ENCODE measurements at regions not wholly inside any gene's neighbourhood (a gene's known extent, or its start where the extent isn't known, plus 50 kb on each side); places are given as distances from the start of the nearest gene placed in this dataset.

GRCh38 chr12:4822572-4822971, 87.1 kb upstream of the KCNA1 start:
- Histone ChIP-seq H3K9me1 (replicated peaks; ENCODE audit: control insufficient read depth, extremely low read depth, insufficient read depth, low read length) (no peaks in the 10 kb centered on the region), H2AFZ (ENCODE audit: low read depth, low read length) (no peak overlapping the region), H3K4me3 (replicated peaks in 1 of 3; ENCODE audit: insufficient read depth in 1 of 3, low read depth in 1 of 3, low read length in 3 of 3) (no peak overlapping the region), H3K27ac (ENCODE audit: insufficient read depth, low read depth, low read length) (no peak overlapping the region), H3K79me2 (ENCODE audit: control insufficient read depth, insufficient read depth, low read length) (no peaks in the 10 kb centered on the region), H3K9ac (replicated peaks; ENCODE audit: extremely low read depth, insufficient read depth, low read length) (no peak overlapping the region), H4K20me1 (replicated peaks; ENCODE audit: control insufficient read depth, extremely low read depth, insufficient read depth, low read length) (no peaks in the 10 kb centered on the region), H3K4me1 (ENCODE audit: control insufficient read depth, extremely low read depth, insufficient read depth, low read length) (peaks cover 23% of the 10 kb centered on the region), H3K36me3 (ENCODE audit: control insufficient read depth in 2 of 2, extremely low read depth in 1 of 2, insufficient read depth in 2 of 2, low read length in 2 of 2) (no peaks in the 10 kb centered on the region), H3K27me3 (ENCODE audit: control insufficient read depth in 2 of 2, insufficient read depth in 2 of 2, low read length in 2 of 2) (no peaks in the 10 kb centered on the region), H3K4me2 (ENCODE audit: insufficient read depth, low read length) (no peak overlapping the region), H3K9me3 (replicated peaks; ENCODE audit: control insufficient read depth, insufficient read depth, low read length) (no peaks in the 10 kb centered on the region)
- ChIA-PET POLR2A (no interaction called here), CTCF (no interaction called here)
- BruUV-seq (replicated peaks): no TSS peak
- dilution Hi-C loops (cut with MboI; ENCODE audit: extremely low pct_ligation_motif_present, low sequenced_read_pairs): no loop called here
- no peak for DNase-seq (ENCODE audit: low read depth, low spot score)
- FAIRE-seq: no peak
- TF ChIP-seq MYC (IDR thresholded peaks at IDR 0.05; ENCODE audit: low read depth, low read length): no peak
- TF ChIP-seq POLR2AphosphoS5 (IDR thresholded peaks at IDR 0.05; ENCODE audit: insufficient read depth, low read depth, low read length): no peak
- TF ChIP-seq EZH2 (IDR thresholded peaks at IDR 0.05; ENCODE audit: borderline replicate concordance, low read depth, low read length, severe bottlenecking): no peak
- no peak for TF ChIP-seq GATA2 (IDR thresholded peaks at IDR 0.05; ENCODE audit: insufficient read depth, insufficient read length, low read depth, low read length)
- TF ChIP-seq FOS (IDR thresholded peaks at IDR 0.05; ENCODE audit: borderline replicate concordance, insufficient read depth, low read length): no peak
- no peak for TF ChIP-seq MAX (IDR thresholded peaks at IDR 0.05; ENCODE audit: insufficient read depth, insufficient read length)
- TF ChIP-seq CTCF (IDR thresholded peaks at IDR 0.05; ENCODE audit: extremely low read depth in 1 of 2, insufficient read depth in 1 of 2, low read depth in 1 of 2, low read length in 2 of 2): no peak
- TF ChIP-seq POLR2A (IDR thresholded peaks at IDR 0.05; ENCODE audit: low read depth, low read length): no peak
- TF ChIP-seq JUN (IDR thresholded peaks at IDR 0.05; ENCODE audit: borderline replicate concordance, insufficient read depth, insufficient read length, low read depth): no peak
- intact Hi-C loops (cut with micrococcal nuclease): no loop called here

Measured in endothelial cell of umbilical vein (primary cell).